ENCODE measurements at regions not wholly inside any gene's neighbourhood (a gene's known extent, or its start where the extent isn't known, plus 50 kb on each side); places are given as distances from the start of the nearest gene placed in this dataset.

- DNase-seq (ENCODE audit: low read depth) = no peak
- TF ChIP-seq, protein P1, sequence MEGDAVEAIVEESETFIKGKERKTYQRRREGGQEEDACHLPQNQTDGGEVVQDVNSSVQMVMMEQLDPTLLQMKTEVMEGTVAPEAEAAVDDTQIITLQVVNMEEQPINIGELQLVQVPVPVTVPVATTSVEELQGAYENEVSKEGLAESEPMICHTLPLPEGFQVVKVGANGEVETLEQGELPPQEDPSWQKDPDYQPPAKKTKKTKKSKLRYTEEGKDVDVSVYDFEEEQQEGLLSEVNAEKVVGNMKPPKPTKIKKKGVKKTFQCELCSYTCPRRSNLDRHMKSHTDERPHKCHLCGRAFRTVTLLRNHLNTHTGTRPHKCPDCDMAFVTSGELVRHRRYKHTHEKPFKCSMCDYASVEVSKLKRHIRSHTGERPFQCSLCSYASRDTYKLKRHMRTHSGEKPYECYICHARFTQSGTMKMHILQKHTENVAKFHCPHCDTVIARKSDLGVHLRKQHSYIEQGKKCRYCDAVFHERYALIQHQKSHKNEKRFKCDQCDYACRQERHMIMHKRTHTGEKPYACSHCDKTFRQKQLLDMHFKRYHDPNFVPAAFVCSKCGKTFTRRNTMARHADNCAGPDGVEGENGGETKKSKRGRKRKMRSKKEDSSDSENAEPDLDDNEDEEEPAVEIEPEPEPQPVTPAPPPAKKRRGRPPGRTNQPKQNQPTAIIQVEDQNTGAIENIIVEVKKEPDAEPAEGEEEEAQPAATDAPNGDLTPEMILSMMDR (IDR thresholded peaks at IDR 0.05; ENCODE audit: insufficient read depth, low read depth, low read length) = no peak
- no peak overlapping the region for H3K4me3 ChIP-seq (ENCODE audit: low read depth, low read length)
Observed at GRCh38 chr7:41459183-41459582, 243.7 kb downstream of the INHBA start.

- DNase-seq (ENCODE audit: low read depth) = no peak
- no peak overlapping the region for H3K4me3 ChIP-seq (ENCODE audit: low read depth, low read length)
- TF ChIP-seq, protein P1 (IDR thresholded peaks at IDR 0.05; ENCODE audit: insufficient read depth, low read depth, low read length) = no peak
Observed at GRCh38 chr7:41457832-41458437, 245.0 kb downstream of the INHBA start.

GRCh38 chr7:41451826-41452225 is 251.1 kb downstream of the INHBA start:
- TF ChIP-seq, protein P1 (IDR thresholded peaks at IDR 0.05; ENCODE audit: insufficient read depth, low read depth, low read length) = no peak
- DNase-seq (ENCODE audit: low read depth) = peak; percentile 21

DNA sequence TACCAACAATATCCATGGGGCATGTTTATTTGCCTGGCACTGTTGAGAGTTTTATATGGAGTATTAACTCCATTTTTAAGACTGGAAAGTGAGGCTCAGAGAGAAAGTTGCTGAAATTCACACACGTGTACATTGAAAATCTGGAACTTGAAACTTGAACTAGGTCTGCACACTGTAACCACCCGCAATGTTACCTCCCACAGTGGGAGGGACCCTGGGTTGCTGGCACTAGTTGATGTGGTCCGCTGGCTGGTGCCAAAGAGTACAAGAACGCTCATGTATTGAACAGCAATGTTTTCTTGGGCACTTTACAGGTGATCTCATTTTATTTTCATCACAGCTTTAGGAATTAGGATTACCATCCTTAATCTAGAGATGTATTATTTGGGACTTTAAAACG is 253.2 kb downstream of the INHBA start:
- no peak overlapping the region for H3K4me3 ChIP-seq (ENCODE audit: low read depth, low read length)
- DNase-seq (ENCODE audit: low read depth) = no peak
- TF ChIP-seq, protein P1 (IDR thresholded peaks at IDR 0.05; ENCODE audit: insufficient read depth, low read depth, low read length) = no peak

More at GRCh38 chr7:41451826-41452225, 251.1 kb downstream of the INHBA start:
- H3K4me3 ChIP-seq (ENCODE audit: low read depth, low read length) = no peak overlapping the region

DNA sequence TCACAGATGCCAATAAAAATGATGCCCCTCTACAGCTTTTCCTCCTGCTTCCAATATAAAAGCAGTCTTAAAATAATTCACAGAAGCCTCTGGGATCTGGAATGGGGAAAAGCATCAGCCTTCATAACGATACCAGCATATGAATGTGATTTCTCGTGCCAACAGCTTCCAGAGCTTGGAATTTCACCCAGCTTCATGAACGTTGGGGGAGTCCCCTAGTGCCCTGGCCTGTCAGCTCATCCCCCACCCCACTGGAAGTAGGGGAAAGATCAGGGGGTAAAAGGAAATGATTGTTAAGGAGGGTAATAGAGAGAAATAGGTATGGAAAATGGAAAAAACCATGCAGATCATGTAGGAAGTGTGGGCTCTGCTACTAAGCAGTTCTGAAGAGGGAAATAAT is 253.6 kb downstream of the INHBA start:
- no peak for DNase-seq (ENCODE audit: low read depth)
- TF ChIP-seq, protein P1 (IDR thresholded peaks at IDR 0.05; ENCODE audit: insufficient read depth, low read depth, low read length) = no peak
- H3K4me3 ChIP-seq (ENCODE audit: low read depth, low read length) = no peak overlapping the region

DNA sequence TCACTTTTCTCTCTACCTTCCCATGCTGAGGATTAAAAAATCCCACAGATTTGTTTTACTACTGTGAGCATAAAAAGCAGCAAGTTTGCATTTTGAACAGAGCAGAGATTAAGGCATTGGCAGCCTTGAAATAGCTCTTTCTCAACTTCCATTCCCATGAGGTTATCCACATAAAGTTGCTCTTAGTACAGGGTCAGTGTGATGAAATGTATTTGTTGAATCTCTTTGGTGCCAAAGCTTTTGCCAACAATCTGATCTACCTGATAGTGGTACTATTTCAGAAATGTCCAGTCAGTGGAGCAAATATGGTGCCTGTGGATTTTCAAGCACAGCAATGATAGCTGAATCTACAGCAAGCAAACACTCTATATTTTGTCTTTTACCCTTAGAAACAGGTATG is 254.8 kb downstream of the INHBA start:
- H3K4me3 ChIP-seq (ENCODE audit: low read depth, low read length) = no peak overlapping the region
- DNase-seq (ENCODE audit: low read depth) = peak; percentile 78
- TF ChIP-seq, protein P1 (IDR thresholded peaks at IDR 0.05; ENCODE audit: insufficient read depth, low read depth, low read length) = no peak
